ENCODE measurements at regions not wholly inside any gene's neighbourhood (a gene's known extent, or its start where the extent isn't known, plus 50 kb on each side); places are given as distances from the start of the nearest gene placed in this dataset.

DNA sequence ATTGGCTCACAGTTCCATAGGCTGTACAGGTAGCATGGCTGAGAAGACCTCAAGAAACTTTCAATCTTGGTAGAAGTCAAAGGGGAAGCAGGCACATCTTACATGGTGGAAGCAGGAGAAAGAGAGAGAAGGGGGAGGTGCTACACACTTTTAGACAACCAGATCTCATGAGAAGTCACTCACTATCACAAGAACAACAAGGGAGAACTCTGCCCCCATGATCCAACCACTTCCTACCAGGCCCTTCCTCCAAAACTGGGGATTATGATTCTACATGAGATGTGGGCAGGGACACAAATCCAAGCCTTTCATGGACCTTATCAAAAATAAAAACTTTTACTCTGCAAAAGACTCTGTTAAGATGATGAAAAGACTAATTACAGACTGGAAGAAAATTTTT, 183.2 kb upstream of the TRIM24 start:
- in situ Hi-C loops (cut with MboI; ENCODE audit: low sequenced_read_pairs) (no loop called here), intact Hi-C loops (cut with micrococcal nuclease) (no loop called here), dilution Hi-C loops (cut with HindIII; ENCODE audit: low sequenced_read_pairs, unreplicated experiment) (no loop called here)
- CTCF ChIA-PET: no interaction called here
- H2BK15ac ChIP-seq (ENCODE audit: low read depth, low read length): no peak overlapping the region
- H2BK120ac ChIP-seq (ENCODE audit: low read depth, low read length): no peak overlapping the region
- H3K36me3 ChIP-seq (ENCODE audit: control insufficient read depth, insufficient read depth, low read length): no peaks in the 10 kb centered on the region
- no peak overlapping the region for H3K4me3 ChIP-seq (ENCODE audit: insufficient read depth, low read depth, low read length)
- H2AK5ac ChIP-seq (ENCODE audit: low read depth, low read length): no peak overlapping the region
- H3K27ac ChIP-seq (ENCODE audit: insufficient read depth, low read length): no peak overlapping the region
- H3K9ac ChIP-seq (ENCODE audit: low read depth, low read length): no peak overlapping the region
- TF ChIP-seq CEBPB (IDR thresholded peaks at IDR 0.05; ENCODE audit: low read depth, low read length) (no peak), SMC3 (IDR thresholded peaks at IDR 0.05; ENCODE audit: low read depth, low read length) (no peak), MXI1 (IDR thresholded peaks at IDR 0.05; ENCODE audit: borderline replicate concordance, low read depth, low read length) (no peak), CHD1 (IDR thresholded peaks at IDR 0.05; ENCODE audit: low read depth, low read length) (no peak), RAD21 (IDR thresholded peaks at IDR 0.05; ENCODE audit: low read length) (no peak)
- TF ChIP-seq, protein P1, sequence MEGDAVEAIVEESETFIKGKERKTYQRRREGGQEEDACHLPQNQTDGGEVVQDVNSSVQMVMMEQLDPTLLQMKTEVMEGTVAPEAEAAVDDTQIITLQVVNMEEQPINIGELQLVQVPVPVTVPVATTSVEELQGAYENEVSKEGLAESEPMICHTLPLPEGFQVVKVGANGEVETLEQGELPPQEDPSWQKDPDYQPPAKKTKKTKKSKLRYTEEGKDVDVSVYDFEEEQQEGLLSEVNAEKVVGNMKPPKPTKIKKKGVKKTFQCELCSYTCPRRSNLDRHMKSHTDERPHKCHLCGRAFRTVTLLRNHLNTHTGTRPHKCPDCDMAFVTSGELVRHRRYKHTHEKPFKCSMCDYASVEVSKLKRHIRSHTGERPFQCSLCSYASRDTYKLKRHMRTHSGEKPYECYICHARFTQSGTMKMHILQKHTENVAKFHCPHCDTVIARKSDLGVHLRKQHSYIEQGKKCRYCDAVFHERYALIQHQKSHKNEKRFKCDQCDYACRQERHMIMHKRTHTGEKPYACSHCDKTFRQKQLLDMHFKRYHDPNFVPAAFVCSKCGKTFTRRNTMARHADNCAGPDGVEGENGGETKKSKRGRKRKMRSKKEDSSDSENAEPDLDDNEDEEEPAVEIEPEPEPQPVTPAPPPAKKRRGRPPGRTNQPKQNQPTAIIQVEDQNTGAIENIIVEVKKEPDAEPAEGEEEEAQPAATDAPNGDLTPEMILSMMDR (conservative IDR thresholded peaks at IDR 0.05; ENCODE audit: low read depth, low read length): no peak
- TF ChIP-seq, protein P2, sequence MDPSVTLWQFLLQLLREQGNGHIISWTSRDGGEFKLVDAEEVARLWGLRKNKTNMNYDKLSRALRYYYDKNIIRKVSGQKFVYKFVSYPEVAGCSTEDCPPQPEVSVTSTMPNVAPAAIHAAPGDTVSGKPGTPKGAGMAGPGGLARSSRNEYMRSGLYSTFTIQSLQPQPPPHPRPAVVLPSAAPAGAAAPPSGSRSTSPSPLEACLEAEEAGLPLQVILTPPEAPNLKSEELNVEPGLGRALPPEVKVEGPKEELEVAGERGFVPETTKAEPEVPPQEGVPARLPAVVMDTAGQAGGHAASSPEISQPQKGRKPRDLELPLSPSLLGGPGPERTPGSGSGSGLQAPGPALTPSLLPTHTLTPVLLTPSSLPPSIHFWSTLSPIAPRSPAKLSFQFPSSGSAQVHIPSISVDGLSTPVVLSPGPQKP (IDR thresholded peaks at IDR 0.05; ENCODE audit: borderline replicate concordance, low read depth, low read length): no peak
- H3K9me1 ChIP-seq (ENCODE audit: insufficient read depth, low read length): no peaks in the 10 kb centered on the region
- no peak overlapping the region for H3K14ac ChIP-seq (replicated peaks; ENCODE audit: low read depth, low read length)
- no peaks in the 10 kb centered on the region for H3K79me1 ChIP-seq (ENCODE audit: low read depth in 1 of 2, low read length in 2 of 2)
- POLR2A ChIA-PET (ENCODE audit: unreplicated experiment): no interaction called here
- no peak for ATAC-seq (ENCODE audit: low read depth)
- no peak overlapping the region for H2BK20ac ChIP-seq (ENCODE audit: low read depth, low read length)
- no peak overlapping the region for H3K4ac ChIP-seq (ENCODE audit: low read depth, low read length)
- no peak overlapping the region for H4K91ac ChIP-seq (ENCODE audit: insufficient read depth, low read depth, low read length)
- no peak overlapping the region for H3K23ac ChIP-seq (ENCODE audit: low read depth, low read length)
- no peaks in the 10 kb centered on the region for H3K27me3 ChIP-seq (ENCODE audit: control insufficient read depth, insufficient read depth, low read length)
- H3K4me1 ChIP-seq (ENCODE audit: control insufficient read depth, insufficient read depth, low read length): no peaks in the 10 kb centered on the region
- no peak overlapping the region for H2AFZ ChIP-seq (replicated peaks; ENCODE audit: low read length, poor library complexity)
- no peaks in the 10 kb centered on the region for H4K20me1 ChIP-seq (ENCODE audit: insufficient read depth, low read length)
- H4K5ac ChIP-seq (ENCODE audit: low read depth, low read length): no peak overlapping the region
- no peak overlapping the region for H3K56ac ChIP-seq (ENCODE audit: extremely low read depth, insufficient read depth, low read length)
- H3K18ac ChIP-seq (ENCODE audit: low read depth, low read length): no peak overlapping the region
- no peak overlapping the region for H3K4me2 ChIP-seq (ENCODE audit: low read depth, low read length)
- DNase-seq: no peak
- H2BK5ac ChIP-seq (ENCODE audit: low read depth, low read length, poor library complexity, severe bottlenecking): no peak overlapping the region
- H4K8ac ChIP-seq (ENCODE audit: low read depth in 2 of 2, low read length in 2 of 2): no peak overlapping the region
- H3K9me3 ChIP-seq (ENCODE audit: control insufficient read depth, insufficient read depth, low read length): peaks cover 9% of the 10 kb centered on the region
- no TSS peak for BruUV-seq (replicated peaks)
- H2AK9ac ChIP-seq (replicated peaks; ENCODE audit: low read depth, low read length, poor library complexity): no peak overlapping the region

Measured in IMR-90 (cell line).